HFF-Myc (cell line): ENCODE measurements at regions not wholly inside any gene's neighbourhood (a gene's known extent, or its start where the extent isn't known, plus 50 kb on each side); places are given as distances from the start of the nearest gene placed in this dataset.
A peak's percentile ranks its signal among the peaks of the same experiment; 100 is the strongest.

Source experiments
- DNase-seq: peaks from one replicate; pipeline ENCODE4 v3.0.0-alpha.2; 2011; ENCODE audit warnings: low read depth; ENCODE audit errors: extremely low read depth
- H3K4me3 ChIP-seq: replicated peaks from 2 replicates; pipeline ENCODE4 v1.5.1; 2011; ENCODE audit warnings: low read depth, mild to moderate bottlenecking, control low read depth, low read length
- CTCF ChIP-seq: IDR thresholded peaks from 2 replicates; pipeline ENCODE4 v1.5.1; 2012; ENCODE audit warnings: mild to moderate bottlenecking, low read depth, low read length, control low read depth; ENCODE audit errors: missing control alignments

- no peak overlapping the region for H3K4me3 ChIP-seq
- DNase-seq = no peak
- TF ChIP-seq CTCF = no peak
These were observed 124.6 kb downstream of the BTC start for GRCh38 chr4:74669702-74670101.

- no peak for DNase-seq
- TF ChIP-seq CTCF = no peak
- no peak overlapping the region for H3K4me3 ChIP-seq
These were observed 123.7 kb downstream of the BTC start for GRCh38 chr4:74670583-74670982.

GRCh38 chr4:74671080-74671698 is 123.1 kb downstream of the BTC start:
- peak; percentile 71 for TF ChIP-seq CTCF
- no peak overlapping the region for H3K4me3 ChIP-seq

GRCh38 chr4:74674750-74675149 is 119.6 kb downstream of the BTC start:
- no peak overlapping the region for H3K4me3 ChIP-seq
- no peak for DNase-seq
- TF ChIP-seq CTCF = no peak

More at GRCh38 chr4:74671080-74671698, 123.1 kb downstream of the BTC start:
- peak; percentile 70 for DNase-seq

GRCh38 chr4:74675673-74676279 is 118.5 kb downstream of the BTC start:
- H3K4me3 ChIP-seq = no peak overlapping the region
- peak; percentile 72 for DNase-seq
- peak; percentile 73 for TF ChIP-seq CTCF

GRCh38 chr4:74682567-74683359 is 111.6 kb downstream of the BTC start:
- H3K4me3 ChIP-seq = no peak overlapping the region
- TF ChIP-seq CTCF = no peak
- DNase-seq = peak; percentile 83
